DND-41 (cell line): ENCODE measurements at regions not wholly inside any gene's neighbourhood (a gene's known extent, or its start where the extent isn't known, plus 50 kb on each side); places are given as distances from the start of the nearest gene placed in this dataset.

ENCODE experiments used
- EZH2 ChIP-seq: IDR thresholded peaks from 3 replicates; pipeline ENCODE4 v1.6.1; 2012; ENCODE audit warnings: borderline replicate concordance, low read depth, mild to moderate bottlenecking, moderate library complexity, low read length, inconsistent platforms; ENCODE audit not compliant: severe bottlenecking
- TF ChIP-seq, protein P1 (sequence below): IDR thresholded peaks from 2 replicates; pipeline ENCODE4 v1.5.1; 2012; ENCODE audit warnings: borderline replicate concordance, low read length, moderate library complexity, mild to moderate bottlenecking; ENCODE audit not compliant: poor library complexity, severe bottlenecking; ENCODE audit errors: extremely low read depth

DNA sequence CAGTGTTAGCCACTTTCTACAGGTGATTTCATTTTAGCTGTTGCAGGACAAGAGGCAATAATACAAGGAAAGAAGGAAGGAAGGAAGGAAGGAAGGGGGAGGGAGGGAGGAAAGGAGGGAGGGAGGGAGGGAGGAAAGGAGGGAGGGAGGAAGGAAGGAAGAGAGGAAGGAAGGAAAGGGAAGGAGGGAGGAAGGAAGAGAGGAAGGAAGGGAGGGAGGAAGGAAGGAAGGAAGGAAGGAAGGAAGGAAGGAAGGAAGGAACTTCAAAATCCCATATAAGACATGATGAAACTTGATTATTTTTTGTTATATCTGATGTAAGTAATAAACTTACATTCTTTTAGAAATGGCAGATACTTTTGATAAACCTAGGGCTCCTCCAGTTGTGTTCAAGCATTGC lies 83.6 kb downstream of the TFAP2B start:
- TF ChIP-seq, protein P1, sequence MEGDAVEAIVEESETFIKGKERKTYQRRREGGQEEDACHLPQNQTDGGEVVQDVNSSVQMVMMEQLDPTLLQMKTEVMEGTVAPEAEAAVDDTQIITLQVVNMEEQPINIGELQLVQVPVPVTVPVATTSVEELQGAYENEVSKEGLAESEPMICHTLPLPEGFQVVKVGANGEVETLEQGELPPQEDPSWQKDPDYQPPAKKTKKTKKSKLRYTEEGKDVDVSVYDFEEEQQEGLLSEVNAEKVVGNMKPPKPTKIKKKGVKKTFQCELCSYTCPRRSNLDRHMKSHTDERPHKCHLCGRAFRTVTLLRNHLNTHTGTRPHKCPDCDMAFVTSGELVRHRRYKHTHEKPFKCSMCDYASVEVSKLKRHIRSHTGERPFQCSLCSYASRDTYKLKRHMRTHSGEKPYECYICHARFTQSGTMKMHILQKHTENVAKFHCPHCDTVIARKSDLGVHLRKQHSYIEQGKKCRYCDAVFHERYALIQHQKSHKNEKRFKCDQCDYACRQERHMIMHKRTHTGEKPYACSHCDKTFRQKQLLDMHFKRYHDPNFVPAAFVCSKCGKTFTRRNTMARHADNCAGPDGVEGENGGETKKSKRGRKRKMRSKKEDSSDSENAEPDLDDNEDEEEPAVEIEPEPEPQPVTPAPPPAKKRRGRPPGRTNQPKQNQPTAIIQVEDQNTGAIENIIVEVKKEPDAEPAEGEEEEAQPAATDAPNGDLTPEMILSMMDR = no peak
- TF ChIP-seq EZH2 = no peak
